D341Med (cell line): ENCODE measurements at regions not wholly inside any gene's neighbourhood (a gene's known extent, or its start where the extent isn't known, plus 50 kb on each side); places are given as distances from the start of the nearest gene placed in this dataset.

Experiments
- DNase-seq: peaks from one replicate; pipeline ENCODE4 v3.0.0; 2012; ENCODE audit warnings: low spot score

GRCh38 chr3:132822266-132822665 is 100.1 kb upstream of the NPHP3 start:
- peak; percentile 31 for DNase-seq

GRCh38 chr3:132821314-132821713 is 99.1 kb upstream of the NPHP3 start:
- DNase-seq = no peak

GRCh38 chr3:132818251-132818650 is 96.0 kb upstream of the NPHP3 start:
- DNase-seq = no peak

- no peak for DNase-seq
Measured at GRCh38 chr3:132817646-132818177, 95.5 kb upstream of the NPHP3 start.

- no peak for DNase-seq
Measured at GRCh38 chr3:132805071-132805470, 82.9 kb upstream of the NPHP3 start.

- no peak for DNase-seq
Measured at GRCh38 chr3:132804498-132804897, 82.3 kb upstream of the NPHP3 start.

GRCh38 chr3:132803889-132804288 is 81.7 kb upstream of the NPHP3 start:
- DNase-seq = peak; percentile 38

- DNase-seq = no peak
Measured at GRCh38 chr3:132800958-132801357, 78.7 kb upstream of the NPHP3 start.

GRCh38 chr3:132790806-132791205 is 68.6 kb upstream of the NPHP3 start:
- no peak for DNase-seq

- DNase-seq = no peak
Measured at GRCh38 chr3:132789959-132790358, 67.8 kb upstream of the NPHP3 start.

GRCh38 chr3:132788301-132788671 is 66.1 kb upstream of the NPHP3 start:
- DNase-seq = no peak

- no peak for DNase-seq
Measured at GRCh38 chr3:132787616-132788300, 65.5 kb upstream of the NPHP3 start.

- DNase-seq = no peak
Measured at GRCh38 chr3:132786890-132787289, 64.7 kb upstream of the NPHP3 start.

GRCh38 chr3:132785292-132785691 is 63.1 kb upstream of the NPHP3 start:
- no peak for DNase-seq

GRCh38 chr3:132784502-132785025 is 62.4 kb upstream of the NPHP3 start:
- no peak for DNase-seq

GRCh38 chr3:132783152-132783551 is 60.9 kb upstream of the NPHP3 start:
- no peak for DNase-seq

GRCh38 chr3:132781922-132782321 is 59.7 kb upstream of the NPHP3 start:
- DNase-seq = no peak

GRCh38 chr3:132777171-132777570 is 55.0 kb upstream of the NPHP3 start:
- DNase-seq = no peak

- DNase-seq = no peak
Measured at GRCh38 chr3:132773071-132773619, 50.9 kb upstream of the NPHP3 start.

GRCh38 chr3:132772252-132772651 is 50.0 kb upstream of the NPHP3 start:
- no peak for DNase-seq
